ENCODE measurements at regions not wholly inside any gene's neighbourhood (a gene's known extent, or its start where the extent isn't known, plus 50 kb on each side); places are given as distances from the start of the nearest gene placed in this dataset.

DNA sequence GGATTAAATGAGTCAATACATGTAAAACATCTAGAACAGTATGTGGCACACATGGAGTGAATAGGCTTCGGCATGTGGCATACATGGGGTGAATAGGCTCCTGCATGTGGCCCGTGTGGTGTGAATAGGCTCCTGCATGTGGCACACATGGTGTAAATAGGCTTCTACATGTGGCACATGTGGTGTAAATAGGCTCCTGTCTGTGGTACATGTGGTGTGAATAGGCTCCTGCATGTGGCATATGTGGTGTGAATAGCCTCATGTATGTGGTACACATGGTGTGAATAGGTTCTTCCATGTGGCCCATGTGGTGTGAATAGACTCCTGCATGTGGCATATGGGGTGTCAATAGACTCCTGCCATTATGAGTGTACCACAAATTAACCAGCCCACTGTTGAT, 219.1 kb upstream of the KIRREL3 start:
- TF ChIP-seq, protein P1, sequence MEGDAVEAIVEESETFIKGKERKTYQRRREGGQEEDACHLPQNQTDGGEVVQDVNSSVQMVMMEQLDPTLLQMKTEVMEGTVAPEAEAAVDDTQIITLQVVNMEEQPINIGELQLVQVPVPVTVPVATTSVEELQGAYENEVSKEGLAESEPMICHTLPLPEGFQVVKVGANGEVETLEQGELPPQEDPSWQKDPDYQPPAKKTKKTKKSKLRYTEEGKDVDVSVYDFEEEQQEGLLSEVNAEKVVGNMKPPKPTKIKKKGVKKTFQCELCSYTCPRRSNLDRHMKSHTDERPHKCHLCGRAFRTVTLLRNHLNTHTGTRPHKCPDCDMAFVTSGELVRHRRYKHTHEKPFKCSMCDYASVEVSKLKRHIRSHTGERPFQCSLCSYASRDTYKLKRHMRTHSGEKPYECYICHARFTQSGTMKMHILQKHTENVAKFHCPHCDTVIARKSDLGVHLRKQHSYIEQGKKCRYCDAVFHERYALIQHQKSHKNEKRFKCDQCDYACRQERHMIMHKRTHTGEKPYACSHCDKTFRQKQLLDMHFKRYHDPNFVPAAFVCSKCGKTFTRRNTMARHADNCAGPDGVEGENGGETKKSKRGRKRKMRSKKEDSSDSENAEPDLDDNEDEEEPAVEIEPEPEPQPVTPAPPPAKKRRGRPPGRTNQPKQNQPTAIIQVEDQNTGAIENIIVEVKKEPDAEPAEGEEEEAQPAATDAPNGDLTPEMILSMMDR (IDR thresholded peaks at IDR 0.05) = no peak
- TF ChIP-seq NR1H2 (CRISPR knock-in tag; IDR thresholded peaks at IDR 0.05) = no peak
- TF ChIP-seq, protein P2, sequence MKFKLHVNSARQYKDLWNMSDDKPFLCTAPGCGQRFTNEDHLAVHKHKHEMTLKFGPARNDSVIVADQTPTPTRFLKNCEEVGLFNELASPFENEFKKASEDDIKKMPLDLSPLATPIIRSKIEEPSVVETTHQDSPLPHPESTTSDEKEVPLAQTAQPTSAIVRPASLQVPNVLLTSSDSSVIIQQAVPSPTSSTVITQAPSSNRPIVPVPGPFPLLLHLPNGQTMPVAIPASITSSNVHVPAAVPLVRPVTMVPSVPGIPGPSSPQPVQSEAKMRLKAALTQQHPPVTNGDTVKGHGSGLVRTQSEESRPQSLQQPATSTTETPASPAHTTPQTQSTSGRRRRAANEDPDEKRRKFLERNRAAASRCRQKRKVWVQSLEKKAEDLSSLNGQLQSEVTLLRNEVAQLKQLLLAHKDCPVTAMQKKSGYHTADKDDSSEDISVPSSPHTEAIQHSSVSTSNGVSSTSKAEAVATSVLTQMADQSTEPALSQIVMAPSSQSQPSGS (CRISPR knock-in tag; IDR thresholded peaks at IDR 0.05; ENCODE audit: borderline replicate concordance, low read depth) = no peak
- TF ChIP-seq, protein P3, sequence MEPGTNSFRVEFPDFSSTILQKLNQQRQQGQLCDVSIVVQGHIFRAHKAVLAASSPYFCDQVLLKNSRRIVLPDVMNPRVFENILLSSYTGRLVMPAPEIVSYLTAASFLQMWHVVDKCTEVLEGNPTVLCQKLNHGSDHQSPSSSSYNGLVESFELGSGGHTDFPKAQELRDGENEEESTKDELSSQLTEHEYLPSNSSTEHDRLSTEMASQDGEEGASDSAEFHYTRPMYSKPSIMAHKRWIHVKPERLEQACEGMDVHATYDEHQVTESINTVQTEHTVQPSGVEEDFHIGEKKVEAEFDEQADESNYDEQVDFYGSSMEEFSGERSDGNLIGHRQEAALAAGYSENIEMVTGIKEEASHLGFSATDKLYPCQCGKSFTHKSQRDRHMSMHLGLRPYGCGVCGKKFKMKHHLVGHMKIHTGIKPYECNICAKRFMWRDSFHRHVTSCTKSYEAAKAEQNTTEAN (CRISPR knock-in tag; IDR thresholded peaks at IDR 0.05) = no peak
- TF ChIP-seq, protein P4, sequence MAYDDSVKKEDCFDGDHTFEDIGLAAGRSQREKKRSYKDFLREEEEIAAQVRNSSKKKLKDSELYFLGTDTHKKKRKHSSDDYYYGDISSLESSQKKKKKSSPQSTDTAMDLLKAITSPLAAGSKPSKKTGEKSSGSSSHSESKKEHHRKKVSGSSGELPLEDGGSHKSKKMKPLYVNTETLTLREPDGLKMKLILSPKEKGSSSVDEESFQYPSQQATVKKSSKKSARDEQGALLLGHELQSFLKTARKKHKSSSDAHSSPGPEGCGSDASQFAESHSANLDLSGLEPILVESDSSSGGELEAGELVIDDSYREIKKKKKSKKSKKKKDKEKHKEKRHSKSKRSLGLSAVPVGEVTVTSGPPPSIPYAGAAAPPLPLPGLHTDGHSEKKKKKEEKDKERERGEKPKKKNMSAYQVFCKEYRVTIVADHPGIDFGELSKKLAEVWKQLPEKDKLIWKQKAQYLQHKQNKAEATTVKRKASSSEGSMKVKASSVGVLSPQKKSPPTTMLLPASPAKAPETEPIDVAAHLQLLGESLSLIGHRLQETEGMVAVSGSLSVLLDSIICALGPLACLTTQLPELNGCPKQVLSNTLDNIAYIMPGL (CRISPR knock-in tag; IDR thresholded peaks at IDR 0.05) = no peak

Data from WTC11 (cell line).